ENCODE measurements at regions not wholly inside any gene's neighbourhood (a gene's known extent, or its start where the extent isn't known, plus 50 kb on each side); places are given as distances from the start of the nearest gene placed in this dataset.

- TF ChIP-seq KDM5A (IDR thresholded peaks at IDR 0.05; ENCODE audit: low read length) (no peak), RXRA (IDR thresholded peaks at IDR 0.05; ENCODE audit: insufficient read depth, low read depth, low read length) (no peak), PHF8 (conservative IDR thresholded peaks at IDR 0.05; ENCODE audit: low read depth, low read length) (no peak), BRCA1 (IDR thresholded peaks at IDR 0.05; ENCODE audit: low read depth, low read length) (no peak), JUND (IDR thresholded peaks at IDR 0.05; ENCODE audit: low read length) (no peak)
Measured at GRCh38 chr20:39627765-39628164, 665.6 kb downstream of the DHX35 start (continued).
